ENCODE measurements at regions not wholly inside any gene's neighbourhood (a gene's known extent, or its start where the extent isn't known, plus 50 kb on each side); places are given as distances from the start of the nearest gene placed in this dataset.

DNA sequence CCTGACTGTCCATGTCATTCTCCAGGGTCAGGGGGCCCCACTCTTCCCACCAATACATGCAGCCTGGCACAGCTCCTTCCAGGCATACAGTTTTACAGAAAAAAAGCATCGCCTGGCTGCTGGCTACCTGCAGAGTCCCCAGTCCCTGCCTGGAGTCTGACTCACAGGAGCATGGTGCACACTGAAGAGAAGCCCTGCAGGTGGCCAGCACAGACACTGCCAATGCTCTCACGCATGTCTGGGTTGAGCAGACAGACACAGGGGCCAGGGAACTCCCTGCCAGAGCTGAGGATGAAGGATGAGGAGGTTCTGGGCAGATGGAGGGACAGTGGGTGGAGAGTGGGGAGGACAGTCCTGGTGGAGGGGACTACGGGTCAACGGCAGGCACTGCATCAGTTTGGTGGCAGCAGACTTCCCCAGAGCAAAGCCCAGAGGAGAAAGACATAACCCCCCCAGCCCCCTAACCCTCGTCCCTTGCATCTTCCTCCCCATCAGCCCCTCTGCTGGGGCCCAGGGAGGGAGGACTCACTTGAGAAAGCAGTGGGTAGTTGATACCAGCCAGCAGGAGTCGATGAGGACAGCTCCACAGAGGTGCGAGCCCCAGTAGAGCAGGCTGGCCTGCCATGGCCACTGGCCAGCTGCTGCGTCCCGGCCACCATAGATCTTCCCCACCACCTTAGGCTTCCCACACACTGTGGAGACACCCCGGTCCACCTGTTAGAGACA is 72.9 kb upstream of the SPTLC1 start:
- no peak for TF ChIP-seq POLR2A (IDR thresholded peaks at IDR 0.05)
- TF ChIP-seq, protein P1, sequence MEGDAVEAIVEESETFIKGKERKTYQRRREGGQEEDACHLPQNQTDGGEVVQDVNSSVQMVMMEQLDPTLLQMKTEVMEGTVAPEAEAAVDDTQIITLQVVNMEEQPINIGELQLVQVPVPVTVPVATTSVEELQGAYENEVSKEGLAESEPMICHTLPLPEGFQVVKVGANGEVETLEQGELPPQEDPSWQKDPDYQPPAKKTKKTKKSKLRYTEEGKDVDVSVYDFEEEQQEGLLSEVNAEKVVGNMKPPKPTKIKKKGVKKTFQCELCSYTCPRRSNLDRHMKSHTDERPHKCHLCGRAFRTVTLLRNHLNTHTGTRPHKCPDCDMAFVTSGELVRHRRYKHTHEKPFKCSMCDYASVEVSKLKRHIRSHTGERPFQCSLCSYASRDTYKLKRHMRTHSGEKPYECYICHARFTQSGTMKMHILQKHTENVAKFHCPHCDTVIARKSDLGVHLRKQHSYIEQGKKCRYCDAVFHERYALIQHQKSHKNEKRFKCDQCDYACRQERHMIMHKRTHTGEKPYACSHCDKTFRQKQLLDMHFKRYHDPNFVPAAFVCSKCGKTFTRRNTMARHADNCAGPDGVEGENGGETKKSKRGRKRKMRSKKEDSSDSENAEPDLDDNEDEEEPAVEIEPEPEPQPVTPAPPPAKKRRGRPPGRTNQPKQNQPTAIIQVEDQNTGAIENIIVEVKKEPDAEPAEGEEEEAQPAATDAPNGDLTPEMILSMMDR (IDR thresholded peaks at IDR 0.05): no peak
